ENCODE measurements at regions not wholly inside any gene's neighbourhood (a gene's known extent, or its start where the extent isn't known, plus 50 kb on each side); places are given as distances from the start of the nearest gene placed in this dataset.

DNA sequence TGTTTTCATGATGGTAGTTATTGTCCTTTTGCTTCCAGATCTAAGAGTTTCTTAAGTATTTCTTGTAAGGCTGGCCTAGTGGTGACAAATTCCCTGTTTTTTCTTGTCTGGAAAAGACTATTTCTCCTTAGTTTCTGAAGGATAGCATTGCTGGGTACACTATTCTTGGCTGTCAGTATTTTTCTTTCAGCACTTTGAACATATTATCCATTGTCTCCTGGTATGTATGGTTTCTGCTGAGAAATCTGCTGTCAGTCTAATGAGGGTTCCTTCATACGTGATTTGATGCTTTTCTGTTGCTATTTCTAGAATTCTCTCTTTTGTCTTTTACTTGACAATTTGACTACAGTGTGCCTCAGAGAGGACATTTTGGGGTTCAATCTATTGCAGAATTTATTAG lies 134.3 kb downstream of the CGGBP1 start:
- DNase-seq: no peak
- Histone ChIP-seq H3K36me3 (no peaks in the 10 kb centered on the region), H3K9me3 (no peaks in the 10 kb centered on the region), H3K27me3 (no peaks in the 10 kb centered on the region), H3K4me3 (no peak overlapping the region)

DNA sequence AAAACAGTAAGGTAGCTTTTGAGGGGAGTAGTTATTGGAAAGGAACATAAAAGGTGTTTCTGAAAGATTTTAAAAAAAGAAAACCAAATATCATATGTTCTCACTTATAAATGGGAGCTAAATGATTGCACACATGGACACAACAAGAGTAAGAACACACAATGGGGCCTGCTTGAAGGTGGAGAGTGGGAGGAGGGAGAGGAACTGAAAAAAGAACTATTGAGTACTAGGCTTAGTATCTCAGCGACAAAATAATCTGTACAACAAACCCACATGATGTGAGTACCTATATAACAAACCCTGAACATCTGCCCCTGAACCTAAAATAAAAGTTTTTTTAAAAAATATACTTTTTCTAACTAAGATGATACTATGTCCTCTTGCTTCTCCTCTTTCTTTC lies 138.3 kb downstream of the CGGBP1 start:
- no peaks in the 10 kb centered on the region for H3K27me3 ChIP-seq
- H3K36me3 ChIP-seq: no peaks in the 10 kb centered on the region
- no peak for DNase-seq
- H3K9me3 ChIP-seq: no peaks in the 10 kb centered on the region
- H3K4me3 ChIP-seq: no peak overlapping the region

DNA sequence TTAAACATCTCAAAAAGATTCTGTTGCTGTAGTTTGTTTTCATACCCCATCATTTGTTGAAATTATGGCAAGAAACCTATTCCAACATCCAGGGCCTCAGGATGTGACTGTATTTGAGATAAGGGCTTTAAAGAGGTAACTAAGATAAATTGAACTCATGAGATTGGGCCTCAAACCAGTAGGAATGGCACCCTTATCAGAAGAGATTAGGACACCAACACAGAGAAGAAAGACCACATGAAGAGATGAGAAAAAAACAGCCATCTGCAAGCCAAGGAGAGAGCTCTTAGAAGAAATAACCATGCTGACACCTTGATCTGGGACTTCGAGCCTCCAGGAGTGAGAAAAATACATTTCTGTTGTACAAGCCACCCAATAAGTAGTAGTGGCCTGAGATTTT lies 157.7 kb downstream of the CGGBP1 start:
- no peak overlapping the region for H3K4me3 ChIP-seq
- no peaks in the 10 kb centered on the region for H3K27me3 ChIP-seq
- H3K9me3 ChIP-seq: no peaks in the 10 kb centered on the region
- DNase-seq: no peak
- H3K36me3 ChIP-seq: no peaks in the 10 kb centered on the region

DNA sequence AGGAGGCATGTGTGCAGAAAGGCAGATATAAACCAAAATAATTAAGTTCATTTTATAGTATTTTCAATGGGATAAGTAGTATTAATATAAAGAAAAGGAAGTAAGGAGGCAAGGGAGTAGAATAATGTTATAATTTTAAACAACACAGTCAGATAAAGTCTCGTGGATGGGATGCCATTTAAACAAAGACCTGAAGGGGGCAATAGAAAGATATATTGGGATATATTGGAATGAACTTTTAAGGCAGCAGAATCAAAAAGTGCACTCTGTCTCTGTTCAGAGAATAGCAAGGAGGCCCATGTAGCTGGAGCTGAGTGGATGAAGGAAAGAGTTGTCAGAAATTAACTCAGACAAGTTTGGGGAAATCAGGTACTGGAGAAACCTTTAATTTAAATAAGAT lies 158.7 kb downstream of the CGGBP1 start:
- DNase-seq: no peak
- H3K36me3 ChIP-seq: no peaks in the 10 kb centered on the region
- no peaks in the 10 kb centered on the region for H3K27me3 ChIP-seq
- no peaks in the 10 kb centered on the region for H3K9me3 ChIP-seq
- H3K4me3 ChIP-seq: no peak overlapping the region

DNA sequence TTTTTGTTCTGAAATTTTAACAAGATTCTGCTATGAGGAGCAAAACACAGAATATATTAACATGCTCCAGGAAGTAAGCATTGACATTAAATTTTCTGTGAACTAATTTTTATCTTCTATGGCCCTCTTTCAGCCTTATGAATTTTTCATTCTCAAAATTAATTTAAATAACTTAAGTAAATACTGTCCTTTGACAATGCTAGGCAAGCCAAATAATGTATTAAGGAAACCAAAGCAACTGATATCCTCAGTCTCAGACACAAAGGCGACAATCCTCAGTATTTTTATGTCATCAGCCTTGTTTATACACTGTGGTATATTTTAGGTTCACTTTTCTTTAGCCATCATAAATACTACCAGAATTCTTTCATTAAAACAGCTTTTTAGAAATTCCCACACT lies 159.8 kb downstream of the CGGBP1 start:
- no peaks in the 10 kb centered on the region for H3K36me3 ChIP-seq
- H3K4me3 ChIP-seq: no peak overlapping the region
- no peak for DNase-seq
- H3K27me3 ChIP-seq: no peaks in the 10 kb centered on the region
- no peaks in the 10 kb centered on the region for H3K9me3 ChIP-seq

DNA sequence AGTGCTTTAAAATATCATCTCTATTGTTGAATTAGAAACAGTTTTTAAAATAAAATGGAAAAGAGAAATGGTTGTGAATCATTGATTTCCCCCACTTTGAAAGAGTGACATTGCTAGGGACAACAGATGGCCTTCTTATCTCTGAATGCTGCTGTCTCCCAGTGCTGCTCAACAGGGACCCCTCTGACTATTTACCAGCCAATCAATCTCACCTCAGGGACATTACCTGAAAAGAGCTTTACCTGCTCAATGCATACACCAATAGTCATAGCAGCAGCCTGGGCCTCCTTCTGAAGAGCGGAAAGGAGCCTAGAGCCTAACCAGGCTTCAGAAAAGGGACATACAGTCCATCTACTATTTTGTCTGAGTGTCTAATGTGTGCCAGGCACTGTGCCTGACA lies 162.8 kb downstream of the CGGBP1 start:
- Histone ChIP-seq H3K4me3 (no peak overlapping the region), H3K9me3 (no peaks in the 10 kb centered on the region), H3K27me3 (no peaks in the 10 kb centered on the region), H3K36me3 (no peaks in the 10 kb centered on the region)
- no peak for DNase-seq

DNA sequence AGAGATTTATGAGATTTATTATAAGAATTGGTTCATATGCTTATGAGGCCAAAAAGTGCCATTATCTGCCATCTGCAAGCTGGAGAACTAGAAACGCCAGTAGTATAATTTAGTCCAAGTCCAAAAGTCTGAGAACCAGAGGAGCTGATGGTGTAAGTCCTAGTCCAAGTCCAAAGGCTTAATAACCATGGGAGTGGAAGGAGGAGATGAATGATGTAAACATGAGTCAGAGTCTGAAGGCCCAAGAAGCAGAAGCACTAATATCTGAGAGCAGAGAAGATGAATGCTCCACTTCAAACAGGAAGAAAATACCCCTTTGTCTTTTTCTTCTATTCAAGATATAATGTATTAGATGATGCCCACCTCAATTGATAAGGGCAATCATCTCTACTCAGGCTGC lies 185.7 kb downstream of the CGGBP1 start:
- no peaks in the 10 kb centered on the region for H3K27me3 ChIP-seq
- no peaks in the 10 kb centered on the region for H3K9me3 ChIP-seq
- H3K4me3 ChIP-seq: no peak overlapping the region
- no peak for DNase-seq
- H3K36me3 ChIP-seq: no peaks in the 10 kb centered on the region

DNA sequence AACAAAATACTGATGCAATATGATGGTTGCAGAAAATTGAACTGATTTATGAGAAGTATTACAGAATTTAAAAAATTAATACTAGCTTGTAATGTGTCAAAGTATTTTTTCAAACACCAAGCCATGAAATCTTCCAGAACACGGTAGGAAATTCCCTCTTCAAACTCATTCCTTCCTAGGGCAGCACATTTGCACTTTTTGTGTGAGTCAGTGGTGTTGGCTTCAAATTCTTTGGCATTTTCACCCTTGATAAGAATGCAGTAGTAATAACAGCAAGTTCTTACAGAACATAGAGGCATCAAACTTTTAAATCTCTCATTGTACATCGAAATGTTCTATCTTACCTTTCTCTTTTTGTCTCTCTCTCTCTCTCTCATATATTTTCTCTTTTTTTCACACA lies 191.8 kb downstream of the CGGBP1 start:
- Histone ChIP-seq H3K4me3 (no peak overlapping the region), H3K9me3 (no peaks in the 10 kb centered on the region), H3K36me3 (no peaks in the 10 kb centered on the region), H3K27me3 (no peaks in the 10 kb centered on the region)
- DNase-seq: no peak

DNA sequence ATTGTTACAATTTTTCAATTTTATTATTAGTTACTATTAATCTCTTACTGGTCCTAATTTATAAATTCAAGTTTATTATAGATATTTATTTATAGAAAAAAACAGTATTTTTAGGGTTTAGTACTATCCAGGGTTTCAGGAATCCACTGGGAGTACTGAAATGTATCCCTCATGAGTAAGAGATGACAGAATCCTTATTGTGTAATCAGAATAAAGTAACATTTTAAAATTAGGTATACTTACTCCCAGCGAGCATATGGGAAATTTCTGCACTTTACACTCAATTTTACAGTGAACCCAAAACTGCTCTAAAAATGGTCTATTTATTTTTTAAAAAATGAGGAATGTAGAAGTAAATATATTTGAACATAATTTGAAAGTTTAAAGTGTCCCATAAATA lies 202.7 kb downstream of the CGGBP1 start:
- no peaks in the 10 kb centered on the region for H3K36me3 ChIP-seq
- DNase-seq: no peak
- H3K4me3 ChIP-seq: no peak overlapping the region
- no peaks in the 10 kb centered on the region for H3K27me3 ChIP-seq
- no peaks in the 10 kb centered on the region for H3K9me3 ChIP-seq

DNA sequence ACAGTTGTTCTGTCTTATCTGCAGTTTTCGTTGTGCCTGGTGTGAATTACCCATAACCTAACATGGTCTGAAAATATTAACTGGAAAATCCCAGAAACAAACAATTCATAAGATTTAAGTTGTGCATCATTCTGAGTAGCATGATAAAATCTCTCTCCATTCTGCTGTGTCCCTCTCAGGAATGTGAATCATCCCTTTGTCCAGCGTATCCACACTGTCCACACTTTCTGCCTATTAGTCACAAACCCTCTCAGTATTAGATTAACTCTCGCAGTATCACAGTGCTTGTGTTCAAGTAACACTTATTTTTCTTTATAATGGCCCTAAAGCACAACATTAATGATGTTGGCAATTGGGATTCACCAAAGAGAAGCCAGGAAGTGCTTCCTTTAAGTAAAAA lies 203.2 kb downstream of the CGGBP1 start:
- H3K9me3 ChIP-seq: no peaks in the 10 kb centered on the region
- no peaks in the 10 kb centered on the region for H3K36me3 ChIP-seq
- no peak for DNase-seq
- H3K27me3 ChIP-seq: no peaks in the 10 kb centered on the region
- no peak overlapping the region for H3K4me3 ChIP-seq

DNA sequence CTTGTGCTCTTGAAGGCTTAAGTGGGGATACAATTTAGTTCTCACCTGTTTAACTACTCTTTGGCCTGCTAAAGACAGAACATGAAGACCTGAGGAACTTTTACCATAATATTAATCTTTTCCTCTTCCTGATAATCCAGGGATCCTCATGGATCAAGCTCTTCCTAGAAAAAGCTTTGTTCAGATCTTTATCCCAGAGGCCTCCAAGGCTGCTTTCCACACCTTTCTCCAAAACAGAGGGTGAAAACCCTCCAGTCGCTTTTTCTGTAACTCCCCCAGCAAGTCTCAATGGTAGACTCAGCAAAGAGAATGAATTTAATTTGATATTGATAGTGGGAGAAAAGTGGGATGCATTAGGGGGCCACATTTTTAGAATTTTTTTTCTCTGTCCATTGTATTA lies 203.6 kb downstream of the CGGBP1 start:
- Histone ChIP-seq H3K4me3 (no peak overlapping the region), H3K9me3 (no peaks in the 10 kb centered on the region), H3K27me3 (no peaks in the 10 kb centered on the region), H3K36me3 (no peaks in the 10 kb centered on the region)
- DNase-seq: no peak

DNA sequence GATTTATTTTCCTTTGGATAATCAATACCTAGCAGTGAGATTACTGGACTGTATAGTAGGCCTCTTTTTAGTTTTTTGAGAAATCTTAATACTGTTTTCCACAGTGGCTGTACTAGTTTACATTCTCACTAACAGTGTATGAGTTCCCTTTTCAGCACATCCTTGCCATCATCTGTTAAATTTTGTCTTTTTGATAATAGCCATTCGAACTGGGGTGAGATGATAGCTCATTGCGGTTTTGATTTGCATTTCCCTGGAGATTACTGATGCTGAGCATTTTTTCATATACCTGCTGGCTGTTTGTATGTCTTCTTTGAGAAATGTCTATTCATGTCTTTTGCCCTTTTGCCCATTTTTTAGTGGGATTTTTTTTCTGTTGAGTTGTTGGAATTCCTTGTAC lies 210.8 kb downstream of the CGGBP1 start:
- DNase-seq: no peak
- Histone ChIP-seq H3K36me3 (no peaks in the 10 kb centered on the region), H3K9me3 (no peaks in the 10 kb centered on the region), H3K27me3 (no peaks in the 10 kb centered on the region), H3K4me3 (no peak overlapping the region)

DNA sequence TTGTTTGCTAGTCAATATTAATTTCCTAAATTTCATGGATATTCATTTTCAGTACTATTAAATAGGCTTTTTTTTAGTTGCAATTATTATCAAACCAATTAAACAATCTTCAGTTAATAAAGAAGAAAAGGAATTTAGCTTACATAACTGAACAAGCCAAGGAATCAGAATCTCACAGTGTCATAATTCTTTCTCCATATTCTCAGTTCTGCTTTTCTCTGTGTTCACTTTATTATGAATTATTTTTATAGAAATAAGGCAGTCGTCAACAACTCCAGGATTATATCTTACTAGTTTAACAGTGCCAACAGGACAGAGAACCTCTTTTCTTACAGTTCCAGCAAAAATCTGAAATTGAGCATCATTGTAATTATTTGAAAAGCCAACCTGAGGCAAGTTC lies 221.7 kb downstream of the CGGBP1 start:
- DNase-seq: no peak
- H3K36me3 ChIP-seq: no peaks in the 10 kb centered on the region
- H3K4me3 ChIP-seq: no peak overlapping the region
- no peaks in the 10 kb centered on the region for H3K27me3 ChIP-seq
- no peaks in the 10 kb centered on the region for H3K9me3 ChIP-seq

DNA sequence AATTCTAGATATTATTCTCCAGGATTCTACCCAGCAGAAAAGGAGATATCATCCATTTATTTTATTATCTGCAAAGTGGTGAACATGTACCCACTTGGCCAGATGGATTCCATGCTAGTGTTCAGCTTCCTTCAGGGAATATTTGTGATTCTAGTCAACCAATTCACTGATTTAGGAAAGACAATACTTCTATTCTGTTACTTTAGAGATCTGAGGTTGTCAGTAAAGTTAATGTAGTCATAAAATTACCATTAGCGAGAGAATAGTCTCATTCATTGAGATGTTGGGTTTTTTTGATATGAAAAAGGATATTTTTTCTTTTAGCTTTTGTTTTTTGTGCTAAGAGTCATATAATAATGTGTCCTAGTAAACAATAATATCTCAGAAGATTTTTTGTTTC lies 222.8 kb downstream of the CGGBP1 start:
- no peak for DNase-seq

DNA sequence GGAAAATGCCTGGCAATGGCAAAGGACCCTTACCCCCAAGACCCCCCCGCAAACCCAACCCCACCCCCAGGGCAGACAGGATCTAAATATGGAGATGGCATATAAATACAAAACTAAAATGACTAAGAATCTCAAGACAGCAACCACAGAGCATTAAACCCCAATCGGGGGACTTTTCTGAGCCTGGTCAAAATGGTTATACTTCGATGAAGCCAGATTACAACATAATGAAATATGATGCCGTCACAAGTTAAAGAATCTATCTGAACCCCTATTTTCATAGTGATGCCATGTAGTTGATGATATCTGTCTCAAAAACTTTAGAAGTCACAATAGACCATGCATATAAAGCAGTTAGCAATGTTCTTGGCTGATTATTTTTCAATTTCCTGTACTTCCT lies 223.6 kb downstream of the CGGBP1 start:
- Histone ChIP-seq H3K4me3 (no peak overlapping the region), H3K36me3 (no peaks in the 10 kb centered on the region), H3K9me3 (no peaks in the 10 kb centered on the region), H3K27me3 (no peaks in the 10 kb centered on the region)
- DNase-seq: no peak

More for the DNA sequence above, 222.8 kb downstream of the CGGBP1 start:
- Histone ChIP-seq H3K9me3 (no peaks in the 10 kb centered on the region), H3K27me3 (no peaks in the 10 kb centered on the region), H3K36me3 (no peaks in the 10 kb centered on the region), H3K4me3 (no peak overlapping the region)

DNA sequence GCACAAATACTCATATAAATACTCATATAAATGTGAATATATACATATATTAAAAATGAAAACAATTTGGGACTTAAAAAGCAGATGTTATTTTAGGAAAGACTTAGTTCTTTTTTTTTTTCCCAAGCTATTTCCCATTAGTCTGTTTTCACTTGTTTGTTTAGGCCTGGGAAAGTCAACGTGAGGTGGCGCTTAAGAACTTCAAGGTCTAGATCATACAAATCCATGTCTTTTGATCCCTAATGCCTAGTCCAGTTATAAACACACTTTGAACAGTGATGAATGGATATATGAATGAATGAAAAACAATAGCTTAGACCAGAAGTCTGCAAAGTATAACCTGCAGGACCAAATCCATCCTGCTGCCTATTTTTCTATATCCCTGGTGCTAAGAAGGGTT lies 224.5 kb downstream of the CGGBP1 start:
- Histone ChIP-seq H3K9me3 (no peaks in the 10 kb centered on the region), H3K36me3 (no peaks in the 10 kb centered on the region), H3K4me3 (no peak overlapping the region), H3K27me3 (no peaks in the 10 kb centered on the region)
- no peak for DNase-seq

DNA sequence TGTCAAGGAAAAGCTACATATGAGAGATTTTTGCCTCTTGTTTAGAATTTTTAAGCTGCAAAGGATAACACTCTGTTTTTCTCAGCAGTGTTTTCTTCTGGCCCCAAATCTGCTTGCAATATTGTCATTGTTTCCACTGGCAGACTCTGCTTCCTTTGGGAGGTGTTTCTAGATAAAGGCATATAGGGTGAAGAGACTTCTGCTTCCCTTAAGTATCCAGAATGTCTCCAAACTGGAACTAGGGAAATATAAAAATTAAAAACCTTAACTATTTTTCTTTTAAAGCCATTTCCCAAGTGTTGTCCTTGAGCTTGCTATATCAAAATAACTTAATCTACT lies 225.8 kb downstream of the CGGBP1 start:
- Histone ChIP-seq H3K27me3 (no peaks in the 10 kb centered on the region), H3K9me3 (no peaks in the 10 kb centered on the region), H3K4me3 (no peak overlapping the region), H3K36me3 (no peaks in the 10 kb centered on the region)
- DNase-seq: no peak

DNA sequence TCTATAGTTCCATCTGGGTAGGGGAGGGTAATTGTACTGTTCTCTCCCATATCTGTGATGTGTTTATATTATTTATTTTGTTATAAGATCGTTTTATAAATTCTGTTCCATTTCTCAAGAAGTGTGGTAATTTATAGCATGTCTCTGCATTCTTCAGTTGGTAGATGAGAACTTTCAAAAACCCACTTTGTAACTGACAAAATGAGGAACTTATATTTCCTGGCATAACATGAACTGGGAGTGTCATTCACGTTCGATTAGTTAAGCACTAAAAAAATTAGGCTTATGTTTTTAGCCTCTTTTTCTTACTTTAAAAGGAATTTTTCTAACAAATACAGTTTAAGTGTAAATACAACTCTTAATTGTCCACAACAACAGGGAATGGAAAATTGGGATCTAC lies 230.8 kb downstream of the CGGBP1 start:
- H3K27me3 ChIP-seq: no peaks in the 10 kb centered on the region
- no peak overlapping the region for H3K4me3 ChIP-seq
- H3K9me3 ChIP-seq: no peaks in the 10 kb centered on the region
- no peak for DNase-seq
- H3K36me3 ChIP-seq: no peaks in the 10 kb centered on the region

DNA sequence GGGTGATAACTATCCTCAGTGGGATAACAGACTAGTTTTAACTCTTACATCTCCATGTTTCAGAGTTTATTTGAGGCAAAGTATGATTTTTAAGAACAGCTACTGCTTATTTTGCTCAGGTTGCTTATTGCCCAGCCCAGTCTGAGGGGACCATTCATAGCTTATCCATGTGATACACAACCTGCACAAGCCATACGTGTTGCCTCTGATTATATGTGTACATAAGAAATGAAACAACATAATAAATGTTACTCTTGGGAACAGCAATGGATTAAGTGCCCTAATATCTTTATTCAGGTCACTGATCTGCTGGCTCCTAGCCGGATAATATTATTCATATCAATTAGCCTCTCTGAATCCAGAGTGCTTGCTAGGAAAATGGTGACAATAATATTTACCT lies 236.2 kb downstream of the CGGBP1 start:
- no peak for DNase-seq
- Histone ChIP-seq H3K36me3 (no peaks in the 10 kb centered on the region), H3K4me3 (no peak overlapping the region), H3K9me3 (no peaks in the 10 kb centered on the region), H3K27me3 (no peaks in the 10 kb centered on the region)

Measured in MG63 (cell line).